Mesenchymal stem cell (in vitro differentiated cells and primary cell): ENCODE measurements at regions not wholly inside any gene's neighbourhood (a gene's known extent, or its start where the extent isn't known, plus 50 kb on each side); places are given as distances from the start of the nearest gene placed in this dataset.

Experiments
- DNase-seq: peaks from one replicate; pipeline ENCODE4 v3.0.0-alpha.2; 2013
- H2AFZ ChIP-seq: one replicate; pipeline ENCODE4 v1.6.1; 2013; ENCODE audit warnings: low read depth, mild to moderate bottlenecking, control low read depth, inconsistent platforms, low read length, moderate library complexity
- H2AK5ac ChIP-seq: 2 replicates; pipeline ENCODE4 v1.6.1; 2013; ENCODE audit warnings: low read length, moderate library complexity, mild to moderate bottlenecking, inconsistent platforms; ENCODE audit not compliant: severe bottlenecking
- H2BK120ac ChIP-seq: one replicate; pipeline ENCODE4 v1.6.1; 2013; ENCODE audit warnings: low read depth, mild to moderate bottlenecking, inconsistent platforms, low read length, moderate library complexity
- H2BK12ac ChIP-seq, 2 experiments: one replicate each; pipeline ENCODE4 v1.6.1; 2013; ENCODE audit warnings: inconsistent platforms in 2 of 2, low read length in 2 of 2, mild to moderate bottlenecking in 2 of 2, moderate library complexity in 2 of 2, control low read depth in 1 of 2
- H2BK15ac ChIP-seq: one replicate; pipeline ENCODE4 v1.6.1; 2013; ENCODE audit warnings: mild to moderate bottlenecking, low read depth, inconsistent platforms; ENCODE audit not compliant: poor library complexity, severe bottlenecking
- H2BK5ac ChIP-seq: 2 replicates; pipeline ENCODE4 v1.6.1; 2013; ENCODE audit warnings: low read depth, mild to moderate bottlenecking, low read length, control low read depth, inconsistent platforms; ENCODE audit not compliant: poor library complexity, severe bottlenecking
- H3K14ac ChIP-seq, 2 experiments: one replicate each; pipeline ENCODE4 v1.6.1; 2013; ENCODE audit warnings: inconsistent platforms in 2 of 2, low read length in 2 of 2, control low read depth in 1 of 2, mild to moderate bottlenecking in 1 of 2, moderate library complexity in 1 of 2
- H3K18ac ChIP-seq, 2 experiments: one replicate each; pipeline ENCODE4 v1.6.1; 2013; ENCODE audit warnings: inconsistent platforms in 2 of 2, low read length in 2 of 2, control low read depth in 1 of 2, low read depth in 1 of 2, mild to moderate bottlenecking in 1 of 2
- H3K23ac ChIP-seq, 2 experiments: one replicate each; pipeline ENCODE4 v1.6.1; 2013; ENCODE audit warnings: inconsistent platforms in 2 of 2, low read length in 2 of 2, mild to moderate bottlenecking in 2 of 2, moderate library complexity in 2 of 2, control low read depth in 1 of 2
- H3K27ac ChIP-seq: 2 replicates; pipeline ENCODE4 v1.5.1; 2013; ENCODE audit warnings: mild to moderate bottlenecking, moderate library complexity, low read length, control low read depth, inconsistent platforms; ENCODE audit not compliant: poor library complexity, severe bottlenecking
- H3K27me3 ChIP-seq, 2 experiments: 2 replicates each; pipeline versions ENCODE4 v1.6.1 to v1.7.0; 2013; ENCODE audit warnings: low read length in 2 of 2, mild to moderate bottlenecking in 2 of 2, moderate library complexity in 2 of 2, control low read depth in 1 of 2, inconsistent platforms in 1 of 2; ENCODE audit not compliant: control insufficient read depth in 1 of 2, insufficient read depth in 1 of 2
- H3K36me3 ChIP-seq, 2 experiments: 2 replicates each; pipeline versions ENCODE4 v1.6.1 to v1.7.0; 2013; ENCODE audit warnings: low read length in 2 of 2, control low read depth in 1 of 2, inconsistent platforms in 1 of 2, low read depth in 1 of 2, mild to moderate bottlenecking in 1 of 2; ENCODE audit not compliant: insufficient read depth in 2 of 2, control insufficient read depth in 1 of 2
- H3K4ac ChIP-seq, 2 experiments: one replicate each; pipeline ENCODE4 v1.6.1; 2013; ENCODE audit warnings: inconsistent platforms in 2 of 2, low read length in 2 of 2, mild to moderate bottlenecking in 2 of 2, moderate library complexity in 2 of 2, control low read depth in 1 of 2, low read depth in 1 of 2
- H3K4me1 ChIP-seq: 2 replicates; pipeline ENCODE4 v1.6.1; 2013; ENCODE audit warnings: low read depth, low read length, control low read depth; ENCODE audit not compliant: control insufficient read depth, insufficient read depth
- H3K4me2 ChIP-seq: 2 replicates; pipeline ENCODE4 v1.6.1; 2013; ENCODE audit warnings: low read length, mild to moderate bottlenecking, inconsistent platforms; ENCODE audit not compliant: poor library complexity, severe bottlenecking
- H3K4me3 ChIP-seq, 2 experiments: 2 replicates each; pipeline versions ENCODE4 v1.5.1 to v1.7.0; 2013; ENCODE audit warnings: low read length in 2 of 2, mild to moderate bottlenecking in 2 of 2, control low read depth in 1 of 2, low read depth in 1 of 2; ENCODE audit not compliant: insufficient read depth in 1 of 2
- H3K79me1 ChIP-seq: replicated peaks from 2 replicates; pipeline ENCODE4 v1.6.1; 2013; ENCODE audit warnings: mild to moderate bottlenecking, control low read depth, low read length, inconsistent platforms; ENCODE audit not compliant: poor library complexity, severe bottlenecking
- H3K9ac ChIP-seq: 2 replicates; pipeline ENCODE4 v1.7.0; 2013; ENCODE audit warnings: mild to moderate bottlenecking, low read length, moderate library complexity
- H3K9me3 ChIP-seq: 2 replicates; pipeline ENCODE4 v1.7.0; 2013; ENCODE audit warnings: mild to moderate bottlenecking, low read length; ENCODE audit not compliant: control insufficient read depth
- H4K8ac ChIP-seq: one replicate; pipeline ENCODE4 v1.6.1; 2013; ENCODE audit warnings: inconsistent platforms, mild to moderate bottlenecking, low read length, moderate library complexity
- H4K91ac ChIP-seq: one replicate; pipeline ENCODE4 v1.6.1; 2013; ENCODE audit warnings: mild to moderate bottlenecking, low read length, inconsistent platforms
- WGBS: methylation state at CpG from one replicate; pipeline ENCODE4 v1.1.7; 2013; ENCODE audit warnings: mixed read lengths; 5-methylcytosine and 5-hydroxymethylcytosine counted together

DNA sequence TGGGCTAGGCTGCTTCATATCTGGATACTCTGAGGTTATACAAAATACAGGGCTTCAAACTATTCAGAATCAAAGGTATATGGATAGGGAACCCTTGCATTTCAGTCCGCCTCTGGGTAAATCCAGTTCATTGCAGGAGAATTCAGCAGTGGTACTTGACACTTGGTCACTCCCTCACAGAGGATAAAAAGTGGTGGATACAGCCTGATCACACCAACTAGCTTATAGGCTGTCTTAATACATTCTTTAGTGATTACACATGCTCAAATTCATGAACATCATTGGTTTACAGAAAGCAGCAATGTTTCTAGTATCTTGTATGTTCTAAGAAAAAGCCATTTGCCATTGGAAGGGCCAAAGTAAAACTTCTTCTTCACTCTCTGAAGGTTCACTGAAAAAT lies 104.8 kb upstream of the PDE5A start:
- peaks cover 3% of the 10 kb centered on the region for H3K4me1 ChIP-seq
- no peaks in the 10 kb centered on the region for H3K79me1 ChIP-seq
- no peak overlapping the region for H3K4me3 ChIP-seq
- no peak overlapping the region for H2AFZ ChIP-seq
- H3K23ac ChIP-seq = no peak overlapping the region
- H4K91ac ChIP-seq = no peak overlapping the region
- no peak overlapping the region for H3K14ac ChIP-seq
- DNase-seq = peak; percentile 61
- H2BK5ac ChIP-seq = no peak overlapping the region
- no peak overlapping the region for H4K8ac ChIP-seq
- no peak overlapping the region for H3K18ac ChIP-seq
- no peaks in the 10 kb centered on the region for H3K27me3 ChIP-seq
- H2AK5ac ChIP-seq = peak overlapping the region; percentile 27
- H3K4me2 ChIP-seq = no peak overlapping the region
- no peak overlapping the region for H3K4ac ChIP-seq
- H3K9ac ChIP-seq = no peak overlapping the region
- WGBS = 89% methylated on average over 1 of the region's 1 CpG
- H2BK15ac ChIP-seq = no peak overlapping the region
- H3K9me3 ChIP-seq = no peaks in the 10 kb centered on the region
- no peak overlapping the region for H3K27ac ChIP-seq
- peak overlapping the region; percentile 34 for H2BK120ac ChIP-seq
- peak overlapping the region in 1 of 2 experiments; percentile 66 for H2BK12ac ChIP-seq
- no peaks in the 10 kb centered on the region for H3K36me3 ChIP-seq

DNA sequence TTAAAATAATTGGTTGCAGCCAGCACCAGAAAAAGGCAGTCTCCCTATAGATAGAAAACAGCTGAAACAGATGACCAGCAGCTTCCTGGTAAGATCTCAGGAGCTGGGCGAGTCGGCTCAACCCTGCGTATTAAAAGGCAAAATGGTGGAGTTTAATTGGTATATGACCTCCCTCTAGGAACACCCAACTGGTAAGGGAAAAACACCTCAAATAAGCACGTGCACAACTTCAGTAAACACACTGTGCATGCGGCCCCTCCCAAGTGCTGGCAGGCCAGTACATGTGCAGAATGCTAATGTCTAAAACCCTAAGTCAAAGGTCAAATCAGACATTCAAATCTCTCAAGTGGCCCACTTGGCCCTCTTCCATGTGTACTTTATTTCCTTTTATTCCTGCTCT lies 103.2 kb upstream of the PDE5A start:
- Histone ChIP-seq H3K36me3 (no peaks in the 10 kb centered on the region), H3K23ac (no peak overlapping the region), H2BK15ac (no peak overlapping the region), H2AFZ (no peak overlapping the region), H3K4ac (peak overlapping the region; percentile 81), H3K27me3 (no peaks in the 10 kb centered on the region), H3K4me1 (peaks cover 3% of the 10 kb centered on the region), H4K91ac (peak overlapping the region; percentile 18), H3K9me3 (no peaks in the 10 kb centered on the region), H3K4me2 (no peak overlapping the region), H2BK120ac (peak overlapping the region; percentile 89), H3K27ac (no peak overlapping the region), H3K4me3 (no peak overlapping the region), H3K18ac (peak overlapping the region; percentile 58 to 66), H2BK12ac (peak overlapping the region; percentile 75 to 94), H4K8ac (peak overlapping the region; percentile 85), H2AK5ac (no peak overlapping the region), H3K79me1 (no peaks in the 10 kb centered on the region), H3K9ac (no peak overlapping the region), H3K14ac (no peak overlapping the region), H2BK5ac (no peak overlapping the region)
- DNase-seq = no peak
- WGBS = 38% methylated on average over 2 of the region's 5 CpGs

DNA sequence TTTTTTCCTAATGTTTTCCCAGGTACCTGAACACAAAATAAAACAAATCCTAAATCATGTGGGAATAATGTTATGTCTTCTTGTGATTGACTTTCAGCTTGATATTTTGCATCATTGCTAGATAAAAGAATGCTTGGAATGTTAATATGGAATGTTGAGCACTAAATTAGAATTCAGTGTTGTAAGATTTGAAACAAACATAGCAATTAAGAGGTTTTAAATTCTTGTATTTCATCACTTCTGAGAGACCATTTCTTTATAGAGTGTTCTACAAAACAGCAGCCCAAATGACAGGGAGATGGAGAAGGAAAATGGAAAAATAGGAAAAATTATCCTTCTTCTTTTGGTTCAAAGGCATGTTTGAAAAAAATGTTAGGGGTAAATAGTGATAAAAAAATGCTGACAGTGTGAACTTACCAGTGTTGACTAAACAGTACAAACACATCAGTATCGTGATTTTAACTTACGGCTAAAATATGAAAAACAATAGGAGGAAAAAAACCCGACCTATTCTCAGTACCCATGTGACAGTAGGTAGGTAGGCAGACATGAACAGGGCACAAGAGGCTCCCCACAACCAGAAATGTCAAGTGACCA lies 102.6 kb upstream of the PDE5A start:
- no peak overlapping the region for H2AFZ ChIP-seq
- peak overlapping the region; percentile 81 for H3K4ac ChIP-seq
- no peaks in the 10 kb centered on the region for H3K79me1 ChIP-seq
- H3K4me1 ChIP-seq = peaks cover 3% of the 10 kb centered on the region
- WGBS = 66% methylated on average over 3 of the region's 3 CpGs
- no peak overlapping the region for H3K4me2 ChIP-seq
- no peak overlapping the region for H2BK15ac ChIP-seq
- no peak for DNase-seq
- no peak overlapping the region for H3K4me3 ChIP-seq
- H4K8ac ChIP-seq = peak overlapping the region; percentile 85
- no peaks in the 10 kb centered on the region for H3K27me3 ChIP-seq
- no peak overlapping the region for H3K27ac ChIP-seq
- no peak overlapping the region for H3K23ac ChIP-seq
- H3K36me3 ChIP-seq = no peaks in the 10 kb centered on the region
- H2BK12ac ChIP-seq = peak overlapping the region; percentile 75 to 94
- H2BK120ac ChIP-seq = peak overlapping the region; percentile 89
- H3K18ac ChIP-seq = peak overlapping the region; percentile 58 to 66
- H3K9me3 ChIP-seq = no peaks in the 10 kb centered on the region
- H3K14ac ChIP-seq = no peak overlapping the region
- no peak overlapping the region for H3K9ac ChIP-seq
- no peak overlapping the region for H2BK5ac ChIP-seq
- no peak overlapping the region for H2AK5ac ChIP-seq
- H4K91ac ChIP-seq = peak overlapping the region; percentile 18

DNA sequence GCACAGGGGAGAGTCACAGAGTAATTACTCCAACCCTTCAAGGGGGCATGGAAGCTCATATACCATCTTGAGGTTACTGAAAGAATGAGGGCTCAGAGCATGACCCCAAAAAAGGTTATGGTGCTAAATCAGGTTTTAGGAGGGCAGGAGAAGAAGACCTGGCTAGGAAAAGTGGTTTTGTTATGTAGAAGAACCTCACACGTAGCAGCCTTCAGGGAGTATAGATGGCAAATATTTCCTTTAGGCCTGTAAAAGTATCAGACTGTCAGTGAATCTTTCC lies 102.0 kb upstream of the PDE5A start:
- Histone ChIP-seq H2AFZ (no peak overlapping the region), H2BK120ac (peak overlapping the region; percentile 6), H3K36me3 (no peaks in the 10 kb centered on the region), H2BK12ac (peak overlapping the region; percentile 38 to 80), H3K14ac (no peak overlapping the region), H2BK15ac (no peak overlapping the region), H4K8ac (no peak overlapping the region), H3K27ac (peak overlapping the region; percentile 69), H3K4ac (peak overlapping the region in 1 of 2 experiments; percentile 91), H3K79me1 (no peaks in the 10 kb centered on the region), H3K9ac (no peak overlapping the region), H3K4me1 (peaks cover 3% of the 10 kb centered on the region), H3K18ac (peak overlapping the region; percentile 56 to 79), H2BK5ac (no peak overlapping the region), H3K27me3 (no peaks in the 10 kb centered on the region), H3K23ac (no peak overlapping the region), H3K4me3 (no peak overlapping the region), H3K4me2 (no peak overlapping the region), H3K9me3 (no peaks in the 10 kb centered on the region), H4K91ac (peak overlapping the region; percentile 18), H2AK5ac (no peak overlapping the region)
- WGBS = 29% methylated on average over 1 of the region's 1 CpG
- DNase-seq = peak; percentile 44
